Hepatocyte (in vitro differentiated cells): ENCODE measurements at regions not wholly inside any gene's neighbourhood (a gene's known extent, or its start where the extent isn't known, plus 50 kb on each side); places are given as distances from the start of the nearest gene placed in this dataset.

Experiments used
- CTCF ChIP-seq: fragments of 200-600 bp; sonication (generic); IDR thresholded peaks from 2 replicates; pipeline ENCODE4 v1.5.1; 2016; ENCODE audit warnings: antibody characterized with exemption, mild to moderate bottlenecking; ENCODE audit not compliant: poor library complexity
- EZH2 ChIP-seq: fragments of 200-600 bp; sonication (generic); IDR thresholded peaks from 2 replicates; pipeline ENCODE4 v1.6.1; 2016; ENCODE audit warnings: antibody characterized with exemption, mild to moderate bottlenecking, borderline replicate concordance
- EZH2phosphoT487 ChIP-seq: fragments of 200-600 bp; sonication (generic); IDR thresholded peaks from one replicate; pipeline ENCODE4 v1.6.1; 2018; ENCODE audit warnings: antibody characterized with exemption, mild to moderate bottlenecking, low read depth, moderate library complexity; ENCODE audit not compliant: unreplicated experiment, severe bottlenecking

- TF ChIP-seq CTCF (no peak), EZH2 (no peak), EZH2phosphoT487 (no peak)
Observed at GRCh38 chr18:44411976-44412375, 268.7 kb upstream of the SETBP1 start.
